CD4-positive, alpha-beta T cell treated with Interleukin-6 for 4 hours (primary cell): ENCODE measurements at regions not wholly inside any gene's neighbourhood (a gene's known extent, or its start where the extent isn't known, plus 50 kb on each side); places are given as distances from the start of the nearest gene placed in this dataset.
"Not testable (repeated sequence)": the region's sequence is repeated elsewhere in the genome, so short reads cannot be mapped to it uniquely, and the experiment has no call there.

Source experiments
- DNase-seq: peaks from one replicate; pipeline ENCODE4 v3.0.0-alpha.2; 2020; ENCODE audit warnings: mixed read lengths

DNA sequence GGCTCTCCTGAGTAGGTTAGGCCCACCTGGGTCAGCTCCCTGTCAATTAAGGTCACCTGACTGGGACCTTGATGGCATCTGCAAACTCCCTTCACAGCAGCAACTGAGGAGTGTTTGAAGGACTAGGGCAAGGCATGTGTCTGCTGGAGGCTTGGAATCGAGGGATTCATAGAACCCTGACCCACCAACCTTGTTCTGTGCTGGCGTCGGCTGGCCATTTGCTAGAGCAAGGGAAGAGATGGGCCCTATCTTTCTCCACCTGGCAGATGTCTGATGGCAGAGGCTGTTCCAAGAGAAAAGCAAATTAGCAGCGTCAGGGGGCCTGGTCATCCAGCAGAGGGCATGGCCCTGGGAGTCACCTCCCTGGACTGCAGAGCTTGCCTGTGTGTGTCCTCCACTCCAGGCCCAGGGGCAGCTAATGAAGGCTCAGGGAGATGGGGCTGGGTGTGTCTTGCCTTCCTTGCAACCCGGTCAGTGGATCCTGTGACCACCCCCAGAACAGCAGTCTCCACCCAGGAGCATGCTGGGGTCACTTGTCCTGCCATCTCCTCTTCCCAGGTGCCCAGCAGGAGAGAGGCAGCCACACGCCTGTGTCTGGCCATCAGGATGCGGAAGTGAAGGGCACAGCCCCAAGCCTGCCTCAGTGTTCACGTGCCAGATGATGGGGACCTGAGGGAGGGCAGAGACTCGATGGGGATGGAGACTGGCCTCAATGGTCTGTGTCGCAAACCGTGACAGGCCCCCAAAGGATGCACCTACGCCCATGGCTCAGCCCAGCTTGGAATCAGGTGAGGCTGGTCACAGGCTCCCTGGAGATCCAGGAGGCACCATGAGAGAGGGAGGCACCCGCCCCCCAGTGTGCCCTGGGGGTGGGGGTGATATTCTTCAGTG lies 53.9 kb downstream of the BARX1 start:
- DNase-seq: no peak

DNA sequence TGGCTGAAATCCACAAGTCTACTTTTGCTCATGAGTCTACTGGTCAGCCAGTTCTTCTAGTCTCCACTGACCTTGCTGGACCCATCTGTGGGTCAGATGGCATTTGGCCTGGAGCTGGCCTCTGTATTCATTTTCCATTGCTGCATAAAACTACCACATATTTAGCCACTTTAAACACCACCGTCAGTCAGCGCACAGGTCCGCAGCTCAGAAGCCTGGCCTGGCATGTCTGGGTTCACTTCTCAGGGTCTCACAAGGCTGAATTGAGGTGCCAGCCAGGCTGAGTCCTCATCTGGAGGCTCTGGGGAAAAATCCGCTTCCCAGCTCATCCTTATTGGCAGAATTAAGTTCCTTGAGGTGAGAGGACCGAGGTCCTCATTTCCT lies 54.7 kb downstream of the BARX1 start:
- DNase-seq: no peak

DNA sequence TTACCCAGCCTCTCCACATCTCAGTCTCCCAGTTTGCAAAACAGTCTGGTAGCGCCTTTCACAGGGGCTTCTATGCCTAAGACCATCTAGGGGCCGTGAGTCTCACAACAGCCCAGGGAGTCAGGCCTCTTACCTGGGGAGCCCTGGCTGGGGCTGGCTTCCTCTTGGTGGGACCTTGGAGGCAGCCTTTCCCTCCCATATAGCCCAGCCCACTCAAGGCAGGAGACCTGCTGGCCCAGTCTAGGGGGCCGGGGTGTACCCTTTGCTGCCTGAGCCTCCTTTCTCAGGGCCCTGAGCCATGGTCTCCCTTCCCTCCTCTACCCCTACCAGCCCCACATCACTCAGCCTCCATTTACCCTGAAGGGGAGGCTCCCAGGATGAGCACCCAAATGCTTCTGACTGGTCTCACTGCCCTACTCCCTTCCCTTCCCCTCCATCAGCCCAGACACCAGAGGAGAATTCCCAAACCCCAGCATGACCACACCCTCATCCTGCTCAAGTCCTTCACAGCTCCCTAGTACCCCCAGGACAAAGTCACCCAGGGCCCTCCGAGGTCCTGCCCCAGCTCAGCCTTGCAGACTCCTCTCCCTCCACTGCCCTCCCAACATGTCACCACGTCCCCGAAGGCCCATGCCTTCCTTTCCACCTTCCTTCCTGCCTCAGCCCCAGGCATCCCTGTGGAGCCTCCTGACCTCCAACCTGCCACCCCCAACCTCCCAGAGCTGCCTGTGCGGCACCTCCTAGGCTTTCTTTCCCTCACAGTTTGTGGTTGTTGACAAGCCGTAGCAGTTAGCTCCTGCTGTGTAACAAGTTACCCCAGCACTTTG lies 55.3 kb downstream of the BARX1 start:
- no peak for DNase-seq

DNA sequence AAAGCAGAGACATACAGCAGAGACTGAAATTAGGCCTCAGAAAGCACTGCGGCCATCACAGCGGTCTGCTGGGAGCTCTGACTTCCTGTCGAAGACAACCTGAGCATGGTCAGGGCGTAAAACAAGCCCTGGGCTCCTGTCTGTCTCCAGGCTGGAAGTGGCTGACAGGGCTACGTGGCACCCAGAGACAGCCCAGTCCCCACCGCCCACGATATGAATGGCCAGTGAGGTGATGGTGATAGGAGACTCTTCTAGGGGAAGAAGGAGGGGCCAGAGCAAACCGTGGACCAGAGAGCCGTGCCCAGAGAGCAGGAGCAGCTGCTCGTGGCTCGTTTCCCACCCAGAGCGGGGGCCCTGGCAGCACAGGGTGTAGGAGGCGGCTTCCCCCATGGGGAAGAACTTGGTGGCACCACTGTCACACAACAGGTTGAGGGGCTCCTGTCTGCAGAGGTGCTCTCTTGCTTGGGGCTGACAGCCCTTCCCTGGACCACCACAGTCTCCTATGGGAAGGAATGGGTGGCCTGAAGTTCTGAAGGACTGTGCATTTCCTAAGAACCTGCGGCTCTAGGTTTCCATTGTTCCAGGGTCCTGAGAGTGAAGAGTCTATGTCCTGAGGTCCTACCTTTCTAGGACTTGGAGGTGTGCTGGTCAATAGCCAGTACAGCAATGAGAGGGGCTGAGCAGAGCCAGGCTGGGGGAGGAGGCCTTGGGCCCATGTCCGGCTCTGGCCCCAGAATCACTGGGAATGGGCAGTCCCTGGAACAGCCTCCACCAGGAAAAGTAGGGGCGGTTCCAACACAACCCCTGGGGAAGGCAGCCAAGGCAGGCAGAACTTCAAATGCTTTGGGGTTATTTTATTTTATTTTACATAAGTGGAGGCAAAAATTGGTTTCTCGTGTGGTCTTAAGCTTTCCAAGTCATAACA lies 56.4 kb downstream of the BARX1 start:
- DNase-seq: no peak

DNA sequence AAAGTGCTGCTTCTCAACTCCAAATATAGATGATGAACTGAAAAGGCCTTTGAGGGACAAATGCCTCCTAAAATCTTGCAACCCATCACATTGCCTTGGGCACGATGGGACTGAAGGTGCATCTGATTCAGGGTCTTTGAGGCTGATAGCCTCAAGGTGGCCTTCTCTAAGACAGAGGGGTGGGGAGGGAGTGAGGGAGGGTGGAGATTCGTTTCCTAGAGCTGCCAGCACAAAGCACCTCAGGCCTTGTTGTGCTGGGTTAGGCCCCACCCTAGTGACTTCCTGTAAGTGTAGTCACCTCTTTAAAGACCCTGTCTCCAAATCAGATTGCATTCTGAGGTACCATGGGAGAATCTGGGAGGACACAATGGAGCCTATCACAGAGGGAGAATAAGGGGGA lies 57.1 kb downstream of the BARX1 start:
- peak; percentile 34 for DNase-seq

GRCh38 chr9:93897075-93897970 lies 57.8 kb downstream of the BARX1 start:
- no peak for DNase-seq

- no peak for DNase-seq
Observed at GRCh38 chr9:93896496-93897033, 58.6 kb downstream of the BARX1 start.

GRCh38 chr9:93896093-93896492 lies 59.1 kb downstream of the BARX1 start:
- DNase-seq: no peak

DNA sequence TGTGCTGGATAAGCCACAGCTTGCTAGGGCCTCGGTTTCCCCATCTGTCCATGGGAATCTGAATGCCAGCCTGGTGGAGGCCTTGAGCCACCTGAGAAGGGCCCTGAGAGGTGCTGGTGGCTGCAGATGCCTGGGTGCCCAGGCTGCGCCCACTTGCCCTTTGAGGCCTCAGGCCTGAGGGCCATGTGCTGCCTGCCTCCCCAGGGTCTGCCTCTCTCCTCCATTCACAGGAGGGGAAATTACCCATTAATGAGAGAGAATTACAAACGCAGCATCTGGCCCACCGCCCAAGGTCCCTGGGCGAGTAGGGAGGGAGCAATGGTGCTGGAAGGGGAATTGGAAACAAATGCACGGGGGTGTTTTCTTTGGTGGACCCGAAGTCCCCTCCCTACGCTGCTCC lies 59.6 kb downstream of the BARX1 start:
- DNase-seq: no peak

GRCh38 chr9:93894691-93895079 lies 60.5 kb downstream of the BARX1 start:
- DNase-seq: no peak

DNA sequence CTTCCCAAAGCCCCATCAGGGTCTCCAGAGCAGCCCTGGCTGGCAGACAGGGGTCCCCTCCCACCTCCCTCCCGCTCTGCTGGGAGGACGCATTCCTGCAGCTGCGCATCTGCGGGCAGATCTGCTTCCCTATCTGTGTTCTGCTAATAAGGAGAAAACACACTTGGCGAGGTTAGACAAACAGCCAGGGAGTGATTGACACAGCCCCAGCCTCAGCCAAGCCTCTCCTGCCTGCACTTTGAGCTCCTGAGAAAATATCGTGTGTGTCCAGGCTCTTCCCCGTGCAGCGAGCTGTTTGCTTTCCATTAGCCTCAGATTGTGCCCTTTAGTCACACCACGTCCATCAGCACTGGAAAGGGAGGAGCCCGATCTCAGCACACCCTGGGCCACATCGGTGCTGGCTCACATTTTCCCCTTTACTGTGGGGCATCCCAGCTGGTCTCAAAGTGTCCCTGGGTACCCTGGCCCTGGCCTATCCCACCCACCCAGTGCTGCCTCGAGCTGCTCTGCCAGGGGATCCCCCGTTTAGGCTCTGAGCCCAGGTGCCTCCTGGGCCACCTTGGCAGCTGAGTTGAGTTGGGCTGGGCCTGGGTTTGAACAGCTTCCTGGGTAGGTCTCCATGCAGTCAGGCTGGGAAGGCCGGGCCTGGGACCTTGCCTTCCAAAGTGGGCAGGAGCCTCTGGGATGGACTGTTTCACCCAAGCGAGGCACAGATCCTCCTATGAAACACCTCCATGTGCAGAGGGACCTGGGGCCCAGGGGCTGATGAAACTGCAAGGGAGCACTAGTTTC lies 61.1 kb downstream of the BARX1 start:
- no peak for DNase-seq

DNA sequence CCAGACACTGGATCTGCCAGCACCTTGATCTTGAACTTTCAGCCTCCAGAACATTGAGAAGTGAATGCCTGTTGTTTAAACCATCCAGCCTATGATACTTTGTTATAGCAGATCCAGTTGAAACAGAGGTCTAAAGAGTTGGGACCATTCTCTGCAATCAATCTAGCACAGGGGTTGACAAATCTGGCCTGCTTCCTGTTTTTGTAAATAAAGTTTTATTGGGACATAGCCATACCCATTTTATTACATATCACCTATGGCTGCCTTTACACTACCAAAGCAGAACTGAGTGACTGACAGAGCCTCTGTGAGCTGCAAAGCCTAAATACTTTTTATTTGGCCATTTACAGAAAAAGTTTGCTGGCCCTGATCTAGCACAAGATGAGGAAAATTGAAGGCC lies 62.0 kb downstream of the BARX1 start:
- DNase-seq: no peak

- no peak for DNase-seq
Observed at GRCh38 chr9:93892748-93893147, 62.4 kb downstream of the BARX1 start.

- DNase-seq: no peak
Observed at GRCh38 chr9:93891549-93892310, 63.4 kb downstream of the BARX1 start.

DNA sequence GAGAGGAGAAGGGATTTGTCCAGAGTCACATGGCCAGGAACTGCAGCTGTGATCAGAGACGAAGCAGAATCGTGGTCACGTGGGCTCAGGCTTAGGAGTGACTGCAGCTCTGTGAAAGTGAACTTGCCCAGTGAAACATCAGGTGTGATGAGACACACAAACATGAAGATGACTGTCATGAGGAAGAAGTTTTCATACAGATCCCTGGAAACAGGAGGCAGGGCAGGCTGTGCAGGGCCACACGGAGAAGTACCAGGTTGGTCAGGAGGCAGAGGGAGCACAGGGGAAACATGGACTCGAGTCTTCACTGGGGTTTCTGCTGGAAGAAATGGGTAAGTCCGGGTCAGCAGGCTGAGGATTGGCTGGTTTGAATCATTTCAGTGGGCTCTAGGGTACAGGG lies 64.1 kb downstream of the BARX1 start:
- DNase-seq: no peak

GRCh38 chr9:93890436-93890935 lies 64.7 kb downstream of the BARX1 start:
- no peak for DNase-seq

DNA sequence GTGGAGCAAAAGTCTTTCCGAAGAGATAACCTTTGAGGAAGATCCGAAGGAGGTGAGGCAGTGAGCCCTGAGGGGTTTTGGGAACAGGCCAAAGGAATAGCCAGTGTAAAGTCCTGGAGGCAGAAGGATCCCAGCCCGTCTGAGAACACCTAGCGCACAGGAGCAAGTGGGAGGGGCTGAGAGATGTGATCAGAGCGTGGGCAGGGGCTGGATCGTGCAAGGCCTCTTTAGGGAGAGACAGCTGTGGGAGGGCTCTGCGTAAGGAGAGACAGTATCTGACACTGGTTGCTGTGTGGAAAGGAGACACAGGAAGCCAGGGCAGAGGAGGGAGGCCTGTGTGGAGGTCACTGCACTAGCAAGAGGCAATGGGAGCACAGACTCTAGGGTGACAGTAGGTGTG lies 68.2 kb downstream of the BARX1 start:
- DNase-seq: no peak

- no peak for DNase-seq
Observed at GRCh38 chr9:93884808-93885207, 70.3 kb downstream of the BARX1 start.

GRCh38 chr9:93879662-93880407 lies 75.3 kb downstream of the BARX1 start:
- DNase-seq: not testable (repeated sequence)
